ENCODE measurements at regions not wholly inside any gene's neighbourhood (a gene's known extent, or its start where the extent isn't known, plus 50 kb on each side); places are given as distances from the start of the nearest gene placed in this dataset.

GRCh38 chr3:143209715-143210059, 90.1 kb downstream of the CHST2 start:
- Mint-ChIP-seq H3K27me3 (ENCODE audit: low read depth) (no peaks in the 10 kb centered on the region), H3K4me3 (no peak overlapping the region), H3K27ac (no peak overlapping the region), H3K4me1 (ENCODE audit: low read depth) (peaks cover 12% of the 10 kb centered on the region), H3K36me3 (ENCODE audit: low read depth) (no peaks in the 10 kb centered on the region), H3K9me3 (ENCODE audit: insufficient read depth) (no peaks in the 10 kb centered on the region)
- DNase-seq (no peak), ATAC-seq (no peak)
- POLR2A ChIA-PET: no interaction called here
- CTCF ChIA-PET: interaction anchor here (0.7 to 1.3 kb wide), 3 partner anchors 13 to 57 kb away, joined by 3 read pairs; no protein-coding TSS in a partner anchor

GRCh38 chr3:143210141-143210540, 90.6 kb downstream of the CHST2 start:
- no peak overlapping the region for H3K27ac Mint-ChIP-seq
- CTCF ChIA-PET: interaction anchor here (0.7 to 1.3 kb wide), 3 partner anchors 14 to 57 kb away, joined by 3 read pairs; no protein-coding TSS in a partner anchor
- H3K36me3 Mint-ChIP-seq (ENCODE audit: low read depth): no peaks in the 10 kb centered on the region

GRCh38 chr3:143215059-143215458, 95.5 kb downstream of the CHST2 start:
- Mint-ChIP-seq H3K36me3 (ENCODE audit: low read depth) (no peaks in the 10 kb centered on the region), H3K4me3 (no peak overlapping the region), H3K9me3 (ENCODE audit: insufficient read depth) (no peaks in the 10 kb centered on the region), H3K27ac (no peak overlapping the region), H3K4me1 (ENCODE audit: low read depth) (peaks cover 15% of the 10 kb centered on the region), H3K27me3 (ENCODE audit: low read depth) (no peaks in the 10 kb centered on the region)
- DNase-seq: no peak
- CTCF ChIA-PET: no interaction called here
- POLR2A ChIA-PET: no interaction called here
- ATAC-seq: no peak

More at GRCh38 chr3:143210141-143210540, 90.6 kb downstream of the CHST2 start:
- POLR2A ChIA-PET: no interaction called here
- Mint-ChIP-seq H3K9me3 (ENCODE audit: insufficient read depth) (no peaks in the 10 kb centered on the region), H3K4me1 (ENCODE audit: low read depth) (peaks cover 12% of the 10 kb centered on the region), H3K4me3 (no peak overlapping the region), H3K27me3 (ENCODE audit: low read depth) (no peaks in the 10 kb centered on the region)
- ATAC-seq: no peak
- no peak for DNase-seq
